ENCODE measurements at regions not wholly inside any gene's neighbourhood (a gene's known extent, or its start where the extent isn't known, plus 50 kb on each side); places are given as distances from the start of the nearest gene placed in this dataset.

DNA sequence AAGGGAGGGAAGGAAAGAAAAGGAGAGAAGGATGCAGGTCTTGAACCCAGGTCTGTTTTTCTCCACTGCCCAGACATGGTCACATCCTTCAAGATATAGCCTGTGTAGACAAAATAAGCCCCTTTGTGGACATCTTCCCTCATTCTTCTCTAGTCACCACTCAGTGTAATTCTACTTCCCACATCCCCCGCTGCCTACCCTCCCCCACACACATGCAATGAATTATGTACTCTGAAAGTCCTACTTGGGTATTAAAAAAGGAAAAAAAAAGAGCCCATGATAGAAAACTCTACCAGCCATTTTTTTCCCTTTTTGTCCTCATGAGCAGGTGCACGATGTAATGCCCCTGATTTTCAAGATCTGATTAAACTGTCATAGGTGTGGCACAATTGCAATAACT, 346.0 kb downstream of the MN1 start:
- TF ChIP-seq SIN3A (IDR thresholded peaks at IDR 0.05; ENCODE audit: borderline replicate concordance, insufficient read depth, low read length) (no peak), POLR2AphosphoS5 (IDR thresholded peaks at IDR 0.05; ENCODE audit: low read depth, low read length) (no peak), TAF1 (IDR thresholded peaks at IDR 0.05; ENCODE audit: borderline replicate concordance, insufficient read depth, low read length) (no peak), FOXP2 (optimal IDR thresholded peaks at IDR 0.05; ENCODE audit: borderline replicate concordance, extremely low read depth, extremely low read length, insufficient read depth) (no peak)
- TF ChIP-seq, protein P1, sequence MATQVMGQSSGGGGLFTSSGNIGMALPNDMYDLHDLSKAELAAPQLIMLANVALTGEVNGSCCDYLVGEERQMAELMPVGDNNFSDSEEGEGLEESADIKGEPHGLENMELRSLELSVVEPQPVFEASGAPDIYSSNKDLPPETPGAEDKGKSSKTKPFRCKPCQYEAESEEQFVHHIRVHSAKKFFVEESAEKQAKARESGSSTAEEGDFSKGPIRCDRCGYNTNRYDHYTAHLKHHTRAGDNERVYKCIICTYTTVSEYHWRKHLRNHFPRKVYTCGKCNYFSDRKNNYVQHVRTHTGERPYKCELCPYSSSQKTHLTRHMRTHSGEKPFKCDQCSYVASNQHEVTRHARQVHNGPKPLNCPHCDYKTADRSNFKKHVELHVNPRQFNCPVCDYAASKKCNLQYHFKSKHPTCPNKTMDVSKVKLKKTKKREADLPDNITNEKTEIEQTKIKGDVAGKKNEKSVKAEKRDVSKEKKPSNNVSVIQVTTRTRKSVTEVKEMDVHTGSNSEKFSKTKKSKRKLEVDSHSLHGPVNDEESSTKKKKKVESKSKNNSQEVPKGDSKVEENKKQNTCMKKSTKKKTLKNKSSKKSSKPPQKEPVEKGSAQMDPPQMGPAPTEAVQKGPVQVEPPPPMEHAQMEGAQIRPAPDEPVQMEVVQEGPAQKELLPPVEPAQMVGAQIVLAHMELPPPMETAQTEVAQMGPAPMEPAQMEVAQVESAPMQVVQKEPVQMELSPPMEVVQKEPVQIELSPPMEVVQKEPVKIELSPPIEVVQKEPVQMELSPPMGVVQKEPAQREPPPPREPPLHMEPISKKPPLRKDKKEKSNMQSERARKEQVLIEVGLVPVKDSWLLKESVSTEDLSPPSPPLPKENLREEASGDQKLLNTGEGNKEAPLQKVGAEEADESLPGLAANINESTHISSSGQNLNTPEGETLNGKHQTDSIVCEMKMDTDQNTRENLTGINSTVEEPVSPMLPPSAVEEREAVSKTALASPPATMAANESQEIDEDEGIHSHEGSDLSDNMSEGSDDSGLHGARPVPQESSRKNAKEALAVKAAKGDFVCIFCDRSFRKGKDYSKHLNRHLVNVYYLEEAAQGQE (IDR thresholded peaks at IDR 0.05; ENCODE audit: insufficient read depth in 1 of 2, low read depth in 2 of 2, low read length in 2 of 2), result no peak

DNA sequence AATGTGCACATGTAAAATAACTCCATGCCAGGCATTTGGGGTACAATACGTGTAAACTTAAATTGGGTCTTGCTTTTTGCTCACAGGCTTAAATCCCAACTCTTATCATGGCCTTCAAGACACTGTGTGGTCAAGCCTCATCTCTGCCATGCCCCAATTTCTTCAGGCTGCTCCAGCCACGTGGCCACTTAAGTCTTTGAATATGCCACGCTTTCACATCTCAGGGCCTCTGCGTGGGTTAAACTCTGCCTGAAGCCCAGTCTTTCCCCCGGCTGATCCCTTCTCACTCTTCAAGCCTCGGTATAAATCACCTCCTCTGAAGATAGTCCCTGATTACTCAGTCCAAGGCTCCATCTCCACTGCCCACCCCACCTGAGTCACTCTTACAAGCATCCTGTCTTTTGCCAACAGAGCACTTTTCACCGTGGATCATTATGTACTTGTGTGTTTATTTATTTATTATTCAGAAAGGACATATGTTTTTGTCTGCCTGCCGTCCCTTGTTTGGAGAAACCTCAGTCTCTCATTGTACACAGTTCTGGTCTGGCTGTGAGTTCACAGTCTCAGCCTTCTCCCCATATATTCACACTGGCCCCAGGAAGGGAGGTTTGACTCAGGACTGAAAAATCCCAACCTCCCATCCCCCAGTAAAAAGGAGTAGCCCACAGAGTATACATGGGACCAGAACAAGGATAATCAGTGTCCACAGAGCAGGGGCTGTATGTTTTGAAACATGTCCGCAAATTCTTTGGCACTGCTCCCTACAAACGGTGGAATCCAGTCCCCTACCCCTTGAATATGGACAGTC, 344.7 kb downstream of the MN1 start:
- TF ChIP-seq SIN3A (IDR thresholded peaks at IDR 0.05; ENCODE audit: borderline replicate concordance, insufficient read depth, low read length), result no peak
- TF ChIP-seq, protein P1 (IDR thresholded peaks at IDR 0.05; ENCODE audit: insufficient read depth in 1 of 2, low read depth in 2 of 2, low read length in 2 of 2), result no peak
- TF ChIP-seq POLR2AphosphoS5 (IDR thresholded peaks at IDR 0.05; ENCODE audit: low read depth, low read length), result no peak

DNA sequence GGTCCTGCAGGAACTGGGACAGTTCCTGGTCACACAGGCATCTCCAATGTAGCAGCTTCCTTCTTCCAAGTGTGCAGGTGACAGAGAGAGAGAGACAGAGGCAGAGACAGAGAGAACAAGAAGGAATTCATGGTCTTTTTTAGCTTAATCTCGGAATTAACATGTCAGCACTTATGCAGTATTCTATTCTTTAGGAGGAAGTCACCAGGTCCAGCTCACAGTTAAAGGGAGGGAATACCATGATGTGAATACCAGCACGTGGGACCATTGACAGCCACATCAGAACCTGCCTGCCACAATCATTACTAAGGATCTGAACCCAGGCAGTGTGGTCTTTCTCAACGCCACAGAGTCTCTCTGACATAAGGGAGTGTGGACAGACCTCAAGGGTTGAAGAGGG, 341.6 kb downstream of the MN1 start:
- TF ChIP-seq SIN3A (IDR thresholded peaks at IDR 0.05; ENCODE audit: borderline replicate concordance, insufficient read depth, low read length), result no peak
- TF ChIP-seq POLR2AphosphoS5 (IDR thresholded peaks at IDR 0.05; ENCODE audit: low read depth, low read length), result no peak
- TF ChIP-seq, protein P1 (IDR thresholded peaks at IDR 0.05; ENCODE audit: insufficient read depth in 1 of 2, low read depth in 2 of 2, low read length in 2 of 2), result no peak
- TF ChIP-seq TAF1 (IDR thresholded peaks at IDR 0.05; ENCODE audit: borderline replicate concordance, insufficient read depth, low read length), result no peak
- TF ChIP-seq FOXP2 (optimal IDR thresholded peaks at IDR 0.05; ENCODE audit: borderline replicate concordance, extremely low read depth, extremely low read length, insufficient read depth), result no peak

DNA sequence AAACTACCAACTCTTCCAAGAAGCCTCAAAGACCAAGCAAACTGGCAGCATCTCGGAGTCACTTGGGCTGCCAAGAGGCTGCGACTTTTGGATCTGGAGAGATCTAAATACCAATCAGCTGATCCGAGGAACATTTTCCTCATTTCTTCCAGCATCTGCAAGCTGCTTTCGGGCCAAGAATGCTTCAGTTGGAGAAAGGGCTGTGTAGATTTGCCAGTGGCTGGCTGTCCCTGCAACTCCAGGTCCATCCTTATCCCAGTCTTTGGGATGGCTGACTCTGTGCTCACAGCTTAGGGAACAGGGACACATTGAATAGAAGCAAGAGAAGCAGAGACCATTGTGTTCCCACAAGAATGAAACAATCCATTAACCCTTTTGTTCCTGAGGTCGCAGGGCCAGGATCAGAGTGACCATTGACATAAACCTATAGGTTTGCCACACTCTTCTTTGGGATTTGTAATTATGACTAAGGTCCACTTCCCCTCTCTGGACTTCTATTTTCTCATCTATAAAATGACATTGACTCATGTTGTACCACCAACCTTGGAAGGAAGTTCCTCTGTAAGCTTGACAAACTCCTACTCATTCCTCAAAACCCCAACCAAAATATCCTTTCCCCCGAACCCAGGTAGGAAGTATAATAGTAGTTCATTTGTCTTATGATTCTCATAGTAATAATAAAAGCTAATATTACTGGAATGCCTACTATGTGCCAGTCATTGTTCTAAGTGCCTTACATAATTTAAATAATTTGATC, 340.8 kb downstream of the MN1 start:
- TF ChIP-seq POLR2AphosphoS5 (IDR thresholded peaks at IDR 0.05; ENCODE audit: low read depth, low read length) (no peak), FOXP2 (optimal IDR thresholded peaks at IDR 0.05; ENCODE audit: borderline replicate concordance, extremely low read depth, extremely low read length, insufficient read depth) (no peak), SIN3A (IDR thresholded peaks at IDR 0.05; ENCODE audit: borderline replicate concordance, insufficient read depth, low read length) (no peak), TAF1 (IDR thresholded peaks at IDR 0.05; ENCODE audit: borderline replicate concordance, insufficient read depth, low read length) (no peak)
- TF ChIP-seq, protein P1 (IDR thresholded peaks at IDR 0.05; ENCODE audit: insufficient read depth in 1 of 2, low read depth in 2 of 2, low read length in 2 of 2), result no peak

Measured in PFSK-1 (cell line).